ENCODE measurements at regions not wholly inside any gene's neighbourhood (a gene's known extent, or its start where the extent isn't known, plus 50 kb on each side); places are given as distances from the start of the nearest gene placed in this dataset.
"Not testable (repeated sequence)": the region's sequence is repeated elsewhere in the genome, so short reads cannot be mapped to it uniquely, and the experiment has no call there.

DNA sequence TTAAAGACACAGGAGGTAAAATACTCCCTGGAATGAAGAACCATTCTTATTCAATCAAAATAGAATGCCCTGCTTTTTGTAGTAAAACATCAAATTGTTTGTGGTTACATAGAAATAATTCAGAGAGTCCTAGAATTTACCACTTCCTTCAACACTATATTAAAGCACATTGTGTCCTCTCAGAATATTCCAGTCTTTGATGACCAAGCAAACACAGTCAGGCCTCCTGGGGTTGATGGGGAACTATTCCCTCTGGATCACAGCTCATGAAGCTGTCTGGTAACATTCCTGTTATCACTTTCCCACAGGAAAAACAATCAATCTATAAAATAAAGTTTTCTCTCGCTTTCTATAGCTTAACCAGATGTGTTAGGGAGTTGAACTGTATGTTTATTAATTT, 389.3 kb downstream of the KCNA4 start:
- DNase-seq (ENCODE audit: low spot score) = no peak

DNA sequence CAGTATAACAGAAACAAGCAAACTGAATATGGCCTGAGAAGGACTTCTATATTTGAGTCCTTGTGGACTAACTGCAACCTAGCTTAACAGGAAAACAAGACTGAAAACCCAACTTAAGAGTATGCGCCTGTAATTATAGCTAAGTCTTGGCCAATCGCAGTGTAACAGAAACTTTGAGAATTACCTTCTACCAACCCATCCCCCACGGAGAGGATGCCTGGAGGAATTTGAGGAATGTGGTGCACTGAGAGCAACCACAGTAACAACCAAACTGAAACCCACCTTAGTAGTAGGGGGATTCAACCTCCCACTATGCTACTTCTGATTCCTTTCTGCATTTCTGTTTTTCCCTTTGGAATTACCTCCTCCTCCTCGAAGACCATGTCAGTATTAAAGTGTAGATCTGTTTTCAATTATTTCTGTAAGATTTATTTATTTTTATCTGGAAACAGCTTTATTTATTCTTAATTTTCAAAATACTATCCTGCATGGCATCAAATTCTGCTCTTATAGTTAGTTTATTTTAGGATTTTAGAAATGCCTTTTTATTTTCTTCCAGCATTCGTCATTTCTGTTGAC, 393.6 kb downstream of the KCNA4 start:
- no peak for DNase-seq (ENCODE audit: low spot score)

DNA sequence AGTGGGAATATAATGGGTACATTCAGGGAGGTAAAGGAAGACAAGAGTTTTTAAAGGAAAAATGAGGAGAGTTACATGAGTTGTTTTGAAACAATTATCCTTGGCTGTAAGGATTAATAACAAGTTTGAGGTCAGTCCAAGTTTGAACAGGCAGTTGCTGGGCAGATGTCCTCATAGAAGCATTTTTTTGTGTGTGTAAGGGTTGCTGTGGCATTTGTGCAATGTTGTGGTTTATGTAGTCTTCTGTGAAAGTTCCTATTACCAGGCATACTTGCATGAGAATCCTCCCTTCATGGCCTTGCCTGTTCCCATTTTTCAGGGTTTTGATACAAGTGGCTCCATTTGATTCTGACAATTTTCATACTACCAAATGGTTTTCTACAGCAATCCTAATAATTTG, 400.2 kb downstream of the KCNA4 start:
- DNase-seq (ENCODE audit: low spot score) = no peak

DNA sequence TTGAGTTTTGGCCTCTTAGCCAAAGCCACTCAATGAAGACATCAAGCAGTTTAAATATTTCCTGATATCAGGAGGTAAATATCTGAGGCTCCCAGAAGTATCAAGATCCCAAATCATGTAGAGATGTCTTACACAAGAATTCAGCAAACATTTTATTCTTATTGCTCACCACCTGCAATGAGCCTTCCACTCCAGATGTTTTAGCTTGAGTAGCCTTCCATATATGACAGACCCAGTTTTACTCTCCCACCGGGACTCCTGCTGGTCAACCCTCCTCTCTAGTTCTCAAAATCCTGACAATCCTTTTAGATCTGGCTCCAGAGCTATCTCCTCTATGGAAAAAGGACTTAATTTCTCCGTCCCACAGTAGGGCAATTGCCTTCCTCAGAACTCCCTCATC, 404.4 kb downstream of the KCNA4 start:
- DNase-seq (ENCODE audit: low spot score) = no peak

DNA sequence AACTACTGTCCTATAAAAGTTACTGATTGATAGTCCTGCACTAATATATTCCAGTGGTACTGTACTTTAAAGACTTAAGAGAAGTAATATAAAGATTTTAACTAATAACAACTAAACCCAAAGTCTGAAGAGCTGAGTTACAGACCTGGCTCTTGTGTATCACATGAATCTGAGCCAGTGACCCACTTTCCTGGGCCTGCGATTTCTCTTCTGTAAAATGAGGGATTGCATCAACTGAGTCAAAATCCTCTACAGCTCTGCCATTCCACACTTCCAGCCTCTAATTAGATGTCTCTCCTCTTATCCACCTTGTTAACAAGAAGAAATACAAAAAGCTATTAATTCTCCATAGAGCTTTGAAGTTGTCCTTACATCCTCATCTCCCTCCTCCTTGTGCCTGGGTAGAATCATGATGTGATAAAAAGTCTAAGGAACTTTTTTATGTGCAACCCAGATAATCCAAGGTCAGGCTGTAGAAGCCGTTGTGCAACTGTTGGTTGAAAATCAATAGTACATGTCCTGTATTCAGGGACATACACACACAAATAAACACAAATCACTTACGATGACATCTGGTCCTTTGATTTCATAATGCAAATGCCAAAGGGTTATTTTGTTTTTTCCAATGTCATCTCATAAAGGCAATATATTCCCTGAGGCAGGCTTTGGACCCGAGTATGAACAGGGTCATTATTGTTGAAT, 410.3 kb downstream of the KCNA4 start:
- DNase-seq (ENCODE audit: low spot score) = no peak

DNA sequence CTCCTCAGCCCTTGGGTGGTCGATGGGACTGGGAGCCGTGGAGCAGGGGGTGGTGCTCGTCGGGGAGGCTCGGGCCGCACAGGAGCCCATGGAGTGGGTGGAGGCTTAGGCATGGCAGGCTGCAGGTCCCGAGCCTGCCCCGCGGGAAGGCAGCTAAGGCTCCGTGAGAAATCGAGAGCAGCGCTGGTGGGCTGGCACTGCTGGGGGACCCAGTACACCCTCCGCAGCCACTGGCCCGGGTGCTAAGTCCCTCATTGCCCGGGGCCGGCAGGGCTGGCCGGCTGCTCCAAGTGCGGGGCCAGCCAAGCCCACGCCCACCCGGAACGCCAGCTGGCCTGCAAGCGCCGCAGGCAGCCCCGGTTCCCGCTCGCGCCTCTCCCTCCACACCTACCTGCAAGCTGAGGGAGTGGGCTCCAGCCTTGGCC, 416.7 kb downstream of the KCNA4 start:
- DNase-seq (ENCODE audit: low spot score) = not testable (repeated sequence)

DNA sequence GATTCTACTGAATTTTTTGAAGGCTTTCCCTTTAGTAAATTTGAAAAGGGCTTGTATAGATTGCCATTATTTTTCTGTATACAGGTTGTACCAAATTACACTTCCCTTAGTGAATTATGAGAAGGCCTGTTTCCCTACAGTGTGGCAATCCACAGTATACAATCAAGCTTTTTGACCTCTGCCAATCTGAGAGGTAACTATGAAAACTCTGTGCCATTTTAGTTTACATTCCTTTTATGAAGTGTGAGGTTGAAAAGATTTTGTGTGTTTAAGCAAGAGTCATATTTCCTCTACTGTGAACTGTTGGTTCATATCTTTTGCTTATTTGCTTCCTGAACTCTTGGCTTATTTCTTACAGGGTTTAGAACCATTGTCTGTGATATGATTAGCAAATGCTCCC, 432.5 kb downstream of the KCNA4 start:
- DNase-seq (ENCODE audit: low spot score) = no peak

DNA sequence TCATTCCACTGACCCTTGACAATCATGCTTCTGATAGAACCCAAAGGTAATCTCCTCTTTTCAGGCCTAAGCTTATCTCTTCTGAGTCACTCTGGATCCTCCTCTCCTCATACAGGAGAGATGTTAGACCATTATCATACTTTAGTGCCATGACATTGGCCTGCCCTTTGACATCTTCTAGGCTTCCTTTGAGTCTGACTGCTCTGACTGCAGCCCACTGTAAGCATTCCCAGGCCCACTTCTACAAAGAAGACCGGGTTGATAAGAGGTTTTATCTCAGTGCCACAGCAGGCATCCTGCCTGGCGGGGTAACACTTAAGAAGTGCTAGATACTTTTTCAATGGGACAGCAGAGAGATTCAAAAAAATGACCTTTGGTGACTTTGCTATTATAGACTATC, 438.0 kb downstream of the KCNA4 start:
- no peak for DNase-seq (ENCODE audit: low spot score)

DNA sequence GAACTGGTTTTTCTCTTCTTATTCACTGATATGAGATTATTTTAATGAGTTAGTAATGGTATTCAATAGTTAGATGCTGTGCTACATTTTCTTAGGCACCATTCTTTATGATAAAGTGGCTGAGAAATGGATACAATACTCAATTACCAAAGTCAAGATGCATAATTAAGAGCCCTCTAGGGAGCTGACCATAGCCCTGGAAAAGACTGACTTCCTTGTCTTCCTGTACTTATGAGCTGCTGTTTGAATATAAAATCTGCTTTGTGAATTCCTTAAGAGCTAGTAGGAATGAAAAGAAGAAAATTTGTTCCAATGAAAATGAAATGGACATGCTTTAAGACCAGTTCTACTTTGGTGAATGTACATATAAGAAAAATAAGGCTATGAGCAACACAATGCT, 452.3 kb downstream of the KCNA4 start:
- DNase-seq (ENCODE audit: low spot score) = no peak

DNA sequence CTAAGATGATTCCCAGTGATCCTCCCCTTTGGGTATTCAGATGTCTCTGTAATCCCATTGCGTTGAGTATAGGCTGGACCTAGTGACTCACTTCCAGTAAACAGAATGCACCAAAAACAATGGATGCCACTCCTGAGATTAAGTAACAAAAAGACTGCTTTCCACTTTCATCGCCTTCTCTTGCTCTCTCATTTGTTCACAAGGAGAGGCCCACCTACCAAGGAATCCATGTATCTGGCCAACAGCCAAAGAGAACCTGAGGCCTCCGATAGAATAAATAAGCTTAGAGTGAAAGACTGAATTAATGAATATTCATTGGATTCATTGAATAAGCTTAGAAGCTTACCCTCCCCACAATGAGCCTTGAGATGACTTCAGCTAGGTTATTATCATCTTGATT, 454.6 kb downstream of the KCNA4 start:
- DNase-seq (ENCODE audit: low spot score) = no peak

DNA sequence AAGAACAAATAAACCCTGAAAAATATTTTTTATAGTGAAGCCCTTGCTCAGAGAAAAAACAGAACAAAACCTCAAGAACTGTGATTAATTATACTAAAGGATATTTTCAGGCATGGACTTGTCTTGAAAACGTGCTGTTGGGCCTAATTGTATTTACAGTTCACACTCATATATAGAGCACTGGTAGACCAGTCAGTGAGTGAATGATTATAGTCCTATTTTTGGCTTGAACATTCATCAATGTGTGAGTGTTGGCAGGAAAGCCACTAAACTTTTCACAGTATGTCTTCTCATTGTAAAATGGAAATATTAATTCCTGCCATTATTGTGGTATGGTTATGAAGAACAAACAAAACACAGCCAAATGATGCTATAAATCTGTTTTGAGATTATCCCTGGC, 462.8 kb downstream of the KCNA4 start:
- no peak for DNase-seq (ENCODE audit: low spot score)

DNA sequence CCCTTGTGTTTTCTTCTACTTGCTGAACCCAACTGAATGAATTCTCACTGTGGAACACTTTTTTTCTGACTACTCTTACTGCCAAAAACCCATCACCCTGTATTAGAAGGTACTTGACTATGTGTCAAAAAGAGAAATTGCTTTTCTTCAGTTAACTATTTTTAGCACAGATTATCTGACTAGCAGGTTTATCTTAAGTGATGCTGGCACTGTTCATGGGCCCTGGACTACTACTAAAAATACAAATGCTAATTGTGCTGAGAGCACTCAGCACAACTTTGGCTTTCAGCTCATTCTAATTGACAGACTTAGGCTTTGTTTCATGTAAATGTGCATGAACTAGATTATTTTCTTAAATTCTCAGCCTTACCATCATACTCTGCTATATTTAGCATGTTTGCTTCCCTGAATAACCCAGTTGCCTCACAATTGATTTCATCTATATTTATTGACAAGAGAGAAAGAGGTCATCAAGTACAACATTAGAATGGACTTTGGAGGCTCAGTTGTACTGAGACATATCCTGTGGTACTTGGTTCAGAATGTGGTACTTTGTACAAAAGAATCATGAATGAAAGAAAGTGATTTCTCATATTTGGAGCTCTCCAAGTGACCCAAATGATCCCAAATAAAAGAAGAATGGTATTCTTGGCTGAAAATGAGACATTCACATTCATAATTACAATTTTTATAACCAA, 478.3 kb downstream of the KCNA4 start:
- no peak for DNase-seq (ENCODE audit: low spot score)

DNA sequence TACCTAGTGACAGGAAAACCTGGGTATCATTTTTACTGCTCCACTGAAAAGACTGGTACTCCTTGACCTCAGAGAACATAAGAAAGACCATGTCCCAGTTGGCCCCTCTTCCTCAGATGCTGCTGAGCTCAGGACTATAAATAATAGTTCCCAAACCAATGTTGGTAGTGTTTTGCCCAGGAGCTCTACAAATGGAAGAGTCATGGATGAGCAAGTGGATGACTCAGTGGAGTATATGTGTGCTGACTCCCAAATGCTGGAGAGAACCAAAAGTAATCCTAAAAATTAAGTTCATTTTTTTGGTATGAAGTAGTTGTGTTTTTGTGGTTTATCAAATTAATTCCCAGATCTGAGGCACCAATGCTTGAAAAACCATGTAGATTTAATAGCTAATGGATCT, 482.0 kb downstream of the KCNA4 start:
- DNase-seq (ENCODE audit: low spot score) = peak; percentile 12

DNA sequence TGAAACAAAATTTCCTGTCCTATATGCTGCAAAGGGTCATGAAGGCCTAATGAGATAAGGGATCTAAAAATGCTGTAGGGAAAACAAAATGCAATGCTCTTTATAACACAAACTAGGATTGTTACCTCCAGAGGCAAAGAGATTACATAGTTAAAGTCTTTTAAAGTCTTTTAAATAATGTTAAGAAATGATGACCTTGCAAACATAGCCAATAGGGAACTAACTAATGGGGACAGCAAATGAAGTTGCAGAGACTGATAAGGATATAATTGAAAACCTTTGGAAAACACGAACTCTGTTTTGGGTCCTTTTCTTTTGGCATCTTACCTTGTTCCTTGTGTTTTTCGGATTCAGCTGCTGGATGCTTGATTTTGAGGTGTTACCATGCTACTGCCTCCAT, 485.9 kb downstream of the KCNA4 start:
- DNase-seq (ENCODE audit: low spot score) = no peak

DNA sequence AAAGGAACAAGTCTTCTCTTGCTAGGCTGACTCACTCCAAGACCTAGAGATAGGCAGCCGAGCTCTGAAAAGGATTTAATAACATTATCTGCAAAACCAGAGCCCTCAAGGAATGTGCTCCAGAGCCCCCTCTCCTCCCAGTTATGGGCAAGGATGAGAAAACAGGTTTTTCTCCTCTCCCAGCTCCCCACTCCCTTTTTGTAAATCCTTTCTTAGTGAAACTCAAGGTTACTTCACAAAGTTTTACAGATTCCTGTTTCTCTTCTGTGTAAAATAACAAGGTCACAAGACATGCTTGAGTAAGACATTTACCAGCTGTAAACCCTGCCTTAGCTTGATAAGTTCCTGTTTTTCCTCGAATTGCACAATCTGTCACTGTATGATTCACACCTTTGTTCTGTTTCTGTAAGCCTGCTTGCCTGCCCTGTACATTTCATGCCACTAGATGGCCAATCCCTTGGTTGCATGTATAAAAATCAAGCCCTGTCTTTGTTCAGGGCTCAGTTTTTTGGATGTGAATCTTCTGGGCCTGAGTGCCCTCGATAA, 489.4 kb downstream of the KCNA4 start:
- DNase-seq (ENCODE audit: low spot score) = peak; percentile 5

DNA sequence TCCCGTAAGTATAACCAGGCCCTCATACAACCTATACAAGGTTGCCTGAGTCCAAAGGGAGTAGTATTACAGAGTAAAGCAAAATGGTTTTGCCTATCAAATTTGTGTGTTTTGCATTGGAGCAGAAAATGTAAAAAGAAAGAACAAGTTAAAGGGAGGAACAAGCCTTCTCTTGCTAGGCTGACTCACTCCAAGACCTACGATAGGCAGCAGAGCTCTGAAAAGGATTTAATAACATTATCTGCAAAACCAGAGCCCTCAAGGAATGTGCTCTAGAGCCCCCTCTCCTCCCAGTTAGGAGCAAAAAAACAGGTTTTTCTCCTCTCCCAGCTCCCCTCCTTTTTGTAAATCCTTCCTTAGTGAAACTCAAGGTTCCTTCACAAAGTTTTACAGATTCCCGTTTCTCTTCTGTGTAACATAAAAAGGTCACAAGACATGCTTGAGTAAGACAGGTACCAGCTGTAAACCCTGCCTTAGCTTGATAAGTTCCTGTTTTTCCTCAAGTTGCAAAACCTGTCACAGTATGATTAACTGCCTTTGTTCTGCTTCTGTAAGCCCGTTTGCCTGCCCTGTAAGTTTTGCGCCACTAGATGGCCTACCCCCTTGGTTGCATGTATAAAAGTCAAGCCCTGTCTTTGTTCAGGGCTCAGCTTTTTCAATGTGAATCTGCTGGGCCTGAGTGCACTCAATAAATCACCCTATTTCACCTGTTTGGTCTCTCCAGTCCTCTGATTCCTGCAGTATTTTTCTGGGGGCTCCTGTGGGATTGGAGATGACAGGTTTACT, 498.2 kb downstream of the KCNA4 start:
- DNase-seq (ENCODE audit: low spot score) = no peak

DNA sequence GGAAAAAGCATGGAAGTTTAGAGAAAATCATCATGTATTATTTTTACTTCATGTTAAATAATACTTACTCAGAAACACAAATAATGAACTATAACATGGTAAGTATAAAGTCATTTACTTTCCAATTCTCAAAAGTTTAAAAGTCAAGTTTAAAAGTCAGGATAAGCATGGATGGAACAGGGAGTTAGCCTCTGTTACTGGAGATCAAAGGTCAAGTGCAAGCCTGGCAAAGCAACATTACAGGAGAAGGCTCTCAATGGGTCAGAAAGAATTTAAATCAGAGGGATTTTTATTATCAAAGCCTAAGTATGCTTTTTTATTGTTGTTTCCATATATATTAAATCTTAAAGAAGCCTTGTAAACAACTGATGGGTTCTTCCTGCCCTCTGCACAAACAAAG, 505.4 kb downstream of the KCNA4 start:
- DNase-seq (ENCODE audit: low spot score) = no peak

DNA sequence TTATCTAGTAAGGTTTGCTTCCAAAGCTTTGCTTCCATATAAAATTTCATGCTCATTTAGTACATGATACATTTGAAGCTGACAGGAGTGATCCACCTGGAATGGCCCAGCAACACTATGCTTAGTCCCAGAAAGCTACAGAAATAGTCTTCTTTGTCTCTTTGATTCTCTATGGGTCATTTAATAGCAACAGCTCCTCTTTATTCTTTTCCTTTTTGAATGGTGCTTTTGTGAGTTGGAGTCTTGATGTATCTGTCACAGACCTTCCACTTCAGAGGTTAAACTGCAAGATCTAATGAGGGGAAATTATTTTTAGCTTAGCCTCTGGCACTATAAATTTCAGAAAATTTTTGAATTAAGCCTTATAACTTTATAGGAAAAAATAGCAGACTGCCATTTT, 509.5 kb downstream of the KCNA4 start:
- DNase-seq (ENCODE audit: low spot score) = no peak

DNA sequence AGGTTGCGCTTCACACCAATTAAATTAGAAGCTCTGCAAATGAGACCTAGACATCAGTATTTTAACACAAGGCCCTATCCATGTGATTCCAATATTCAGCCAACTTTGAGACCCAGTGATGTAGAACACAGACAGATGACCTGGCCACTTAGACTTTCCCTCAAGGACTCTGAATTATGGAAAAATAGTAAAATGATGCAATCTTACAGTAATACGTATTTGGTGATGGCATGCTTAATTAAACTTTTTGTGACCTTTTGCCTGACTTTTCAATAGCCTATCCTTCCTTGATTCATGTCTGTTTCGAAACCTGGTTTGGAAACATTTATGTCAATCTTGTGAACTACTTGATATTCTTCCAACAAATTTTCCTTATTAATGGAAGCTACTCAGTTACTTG, 521.2 kb downstream of the KCNA4 start:
- DNase-seq (ENCODE audit: low spot score) = no peak

DNA sequence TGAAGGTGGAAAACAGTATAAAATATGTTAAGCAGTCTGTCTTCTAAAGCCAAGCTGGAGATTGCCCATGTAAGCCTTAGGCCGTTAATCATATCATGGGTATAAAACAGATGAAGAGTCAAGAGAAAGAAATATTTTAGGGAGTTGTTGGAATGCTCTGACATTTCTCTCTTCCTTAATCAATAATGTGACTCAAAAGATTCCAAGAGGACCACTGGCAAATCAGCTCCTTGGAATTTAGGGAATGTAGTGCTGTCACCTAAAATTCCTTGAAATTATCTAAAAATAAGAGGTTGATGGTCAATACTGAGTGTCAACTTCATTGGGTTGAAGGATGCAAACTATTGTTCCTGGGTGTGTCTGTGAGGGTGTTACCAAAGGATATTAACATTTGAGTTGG, 525.9 kb downstream of the KCNA4 start:
- no peak for DNase-seq (ENCODE audit: low spot score)

DNA sequence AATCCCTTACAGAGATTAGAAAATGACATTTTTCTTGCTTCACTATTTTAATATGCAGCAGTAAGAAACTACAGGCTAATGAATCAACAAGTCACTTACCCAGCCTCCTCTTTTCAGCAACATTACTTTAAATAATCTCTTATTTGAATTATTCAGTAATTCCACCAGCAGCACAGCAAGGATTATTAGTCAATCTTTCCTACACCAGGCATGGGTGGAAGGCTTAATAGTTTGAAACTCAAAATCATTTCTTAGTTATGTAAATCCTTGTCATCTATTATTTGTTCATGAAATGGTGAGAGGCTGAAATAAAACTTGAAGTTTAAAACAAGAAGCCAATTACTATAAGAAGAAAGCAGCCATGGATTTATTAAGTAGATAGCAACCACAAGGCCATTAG, 530.5 kb downstream of the KCNA4 start:
- no peak for DNase-seq (ENCODE audit: low spot score)

DNA sequence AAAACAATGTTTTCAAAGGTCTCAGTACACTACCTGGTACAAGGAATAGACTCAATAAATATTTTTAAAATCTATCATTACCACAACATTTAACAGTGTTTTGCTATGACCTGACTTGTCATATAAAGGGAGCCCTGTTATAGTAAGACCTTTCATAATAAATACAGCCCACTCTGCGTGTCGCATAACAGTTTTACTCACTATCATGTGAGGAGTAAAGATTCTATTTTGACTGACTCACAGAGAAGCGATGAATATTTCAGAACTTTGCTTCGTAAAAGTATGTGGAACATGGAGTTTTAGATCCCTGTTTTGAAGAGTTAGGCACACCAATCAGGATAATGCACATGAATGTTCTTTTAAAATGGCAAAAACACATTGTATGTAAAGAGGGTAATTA, 531.2 kb downstream of the KCNA4 start:
- no peak for DNase-seq (ENCODE audit: low spot score)

DNA sequence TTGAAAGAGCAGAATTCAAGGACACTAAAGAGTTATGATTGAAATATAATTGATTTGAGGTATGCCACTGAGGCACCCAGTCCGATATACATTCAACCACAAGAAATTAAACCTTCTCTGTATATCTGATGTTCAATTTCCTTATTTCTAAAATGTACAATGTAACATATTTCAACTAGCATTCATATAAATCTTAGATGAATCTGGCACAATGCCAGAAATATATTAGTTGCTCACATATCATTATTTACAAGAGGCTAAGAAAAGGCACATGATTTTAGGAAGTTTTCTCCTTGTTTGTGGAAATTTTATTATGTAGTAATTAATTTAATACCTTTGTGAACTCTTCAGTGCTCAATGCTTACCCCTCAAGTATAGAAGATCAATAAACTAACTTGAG, 532.3 kb downstream of the KCNA4 start:
- DNase-seq (ENCODE audit: low spot score) = no peak

Data from AG08396 (cell line).